ENCODE measurements at regions not wholly inside any gene's neighbourhood (a gene's known extent, or its start where the extent isn't known, plus 50 kb on each side); places are given as distances from the start of the nearest gene placed in this dataset.

GRCh38 chr19:34835631-34836351 is 62.8 kb upstream of the ZNF599 start:
- TF ChIP-seq CTCF (IDR thresholded peaks at IDR 0.05; ENCODE audit: insufficient read depth, low read depth, low read length) = no peak
- no peak for TF ChIP-seq EZH2 (IDR thresholded peaks at IDR 0.05; ENCODE audit: insufficient read depth, low read length)

Data from astrocyte (in vitro differentiated cells and primary cell).